B cell (primary cell): ENCODE measurements at regions not wholly inside any gene's neighbourhood (a gene's known extent, or its start where the extent isn't known, plus 50 kb on each side); places are given as distances from the start of the nearest gene placed in this dataset.

Source experiments
- ATAC-seq: fragments of 200-7000 bp; cut with Tn5 transposase; one replicate; pipeline ENCODE4 v1.10.0; 2021; ENCODE audit warnings: low read depth, mild to moderate bottlenecking, moderate number of reproducible peaks, moderate library complexity
- CTCF ChIA-PET: fragments of 350-600 bp; sonication (Branson Sonifier 250); formaldehyde crosslinking; loops from one replicate; lab custom pipeline; 2021; ENCODE audit warnings: antibody characterized with exemption, inconsistent platforms; lab: Charles Lee
- POLR2A ChIA-PET: fragments of 350-600 bp; sonication (Branson Sonifier 250); formaldehyde crosslinking; loops from one replicate; lab custom pipeline; 2021; ENCODE audit warnings: antibody characterized with exemption; lab: Charles Lee
- DNase-seq: peaks from one replicate; pipeline ENCODE4 v3.0.0; 2013
- H2AFZ ChIP-seq: 2 replicates; pipeline ENCODE4 v1.6.1; 2012; ENCODE audit warnings: mild to moderate bottlenecking, low read depth, low read length; ENCODE audit not compliant: insufficient read depth, poor library complexity, severe bottlenecking
- H3K27ac ChIP-seq, 2 donors: 1 replicate in 1 of 2; 2 replicates in 1 of 2; pipeline ENCODE4 v1.5.1; 2012 to 2013; ENCODE audit warnings: low read length in 2 of 2, mild to moderate bottlenecking in 2 of 2, moderate library complexity in 1 of 2
- H3K27me3 ChIP-seq, 4 experiments: fragments of 200-600 bp in 1 of 4; sonication (generic) in 1 of 4; replicated peaks in 1 of 4; 1 replicate in 2 of 4; 2 replicates in 2 of 4; pipeline versions ENCODE4 v1.6.1 to v1.7.0; 2013 to 2016; ENCODE audit warnings: low read length in 3 of 4, mild to moderate bottlenecking in 2 of 4, mixed read lengths in 1 of 4, moderate library complexity in 1 of 4; ENCODE audit not compliant: insufficient read depth in 4 of 4, control insufficient read depth in 3 of 4; ENCODE audit errors: control extremely low read depth in 1 of 4
- H3K36me3 ChIP-seq, 2 experiments: replicated peaks in 1 of 2; 1 replicate in 1 of 2; 2 replicates in 1 of 2; pipeline versions ENCODE4 v1.6.1 to v1.7.1; 2013; ENCODE audit warnings: low read length in 1 of 2; ENCODE audit not compliant: insufficient read depth in 2 of 2, control insufficient read depth in 1 of 2; ENCODE audit errors: control extremely low read depth in 1 of 2, extremely low read depth in 1 of 2
- H3K4me1 ChIP-seq, 2 donors: fragments of 200-600 bp in 1 of 2; sonication (generic) in 1 of 2; 1 replicate in 1 of 2; 2 replicates in 1 of 2; pipeline versions ENCODE4 v1.5.1 to v1.6.1; 2013 to 2017; ENCODE audit warnings: low read length in 2 of 2; ENCODE audit not compliant: control insufficient read depth in 2 of 2, insufficient read depth in 2 of 2
- H3K4me2 ChIP-seq: replicated peaks from 2 replicates; pipeline ENCODE3; 2012; ENCODE audit warnings: mild to moderate bottlenecking, low read depth, low read length; ENCODE audit not compliant: poor library complexity, severe bottlenecking
- H3K4me3 ChIP-seq, 5 experiments: fragments of 200-600 bp in 1 of 5; sonication (generic) in 1 of 5; 1 replicate in 3 of 5; 2 replicates in 2 of 5; pipeline versions ENCODE4 v1.5.1 to v1.7.0; 2011 to 2016; ENCODE audit warnings: low read length in 4 of 5, mild to moderate bottlenecking in 4 of 5, low read depth in 2 of 5, control low read depth in 1 of 5, moderate library complexity in 1 of 5; ENCODE audit not compliant: insufficient read depth in 1 of 5; ENCODE audit errors: control extremely low read depth in 1 of 5, extremely low read depth in 1 of 5
- H3K79me2 ChIP-seq: fragments of 200-600 bp; sonication (generic); one replicate; pipeline ENCODE4 v1.6.0; 2016; ENCODE audit warnings: low read length; ENCODE audit not compliant: control insufficient read depth, insufficient read depth
- H3K9ac ChIP-seq: fragments of 200-600 bp; sonication (generic); 2 replicates; pipeline ENCODE4 v1.6.1; 2017; ENCODE audit warnings: mild to moderate bottlenecking, low read length, moderate library complexity
- H3K9me3 ChIP-seq, 3 donors: one replicate each; pipeline versions ENCODE4 v1.6.1 to v1.7.1; 2013; ENCODE audit warnings: low read length in 2 of 3; ENCODE audit not compliant: control insufficient read depth in 2 of 3, insufficient read depth in 1 of 3; ENCODE audit errors: control extremely low read depth in 1 of 3
- H4K20me1 ChIP-seq: 2 replicates; pipeline ENCODE4 v1.6.0; 2012; ENCODE audit warnings: mild to moderate bottlenecking, low read length; ENCODE audit not compliant: insufficient read depth, control insufficient read depth, poor library complexity, severe bottlenecking
- H3K27ac Mint-ChIP-seq: one replicate; pipeline ENCODE4 v1.8.0; 2021; ENCODE audit warnings: mixed read lengths
- H3K27me3 Mint-ChIP-seq: one replicate; pipeline ENCODE4 v1.8.0; 2021; ENCODE audit warnings: mixed read lengths
- H3K4me1 Mint-ChIP-seq: one replicate; pipeline ENCODE4 v1.8.0; 2021; ENCODE audit warnings: mixed read lengths
- H3K4me3 Mint-ChIP-seq: one replicate; pipeline ENCODE4 v1.8.0; 2021; ENCODE audit warnings: mixed read lengths
- H3K9me3 Mint-ChIP-seq: one replicate; pipeline ENCODE4 v1.8.0; 2022; ENCODE audit warnings: mixed read lengths; ENCODE audit not compliant: insufficient read depth
- CTCF ChIP-seq: fragments of 200-600 bp; IDR thresholded peaks from one replicate; pipeline ENCODE4 v1.8.0; 2022; ENCODE audit warnings: antibody characterized with exemption, mild to moderate bottlenecking
- EZH2 ChIP-seq: IDR thresholded peaks from 2 replicates; pipeline ENCODE4 v1.6.1; 2012; ENCODE audit warnings: borderline replicate concordance, low read depth, mild to moderate bottlenecking, moderate library complexity, low read length; ENCODE audit not compliant: insufficient read depth, poor library complexity, severe bottlenecking
- WGBS: methylation state at CpG from one replicate; pipeline ENCODE4 v1.1.5; 2013; ENCODE audit warnings: missing lambda C conversion rate; ENCODE audit not compliant: insufficient coverage; 5-methylcytosine and 5-hydroxymethylcytosine counted together
- intact Hi-C: fragments of 100-400 bp; cut with micrococcal nuclease; formaldehyde crosslinking; loops from one replicate; pipeline ENCODE4 v1.10.0; 2022

GRCh38 chr2:48165070-48165753 lies 149.3 kb upstream of the FOXN2 start:
- Mint-ChIP-seq H3K9me3 (peaks cover 3% of the 10 kb centered on the region), H3K4me1 (no peaks in the 10 kb centered on the region), H3K27ac (no peak overlapping the region), H3K27me3 (peaks cover 6% of the 10 kb centered on the region), H3K4me3 (no peak overlapping the region)
- H3K27ac ChIP-seq = no peak overlapping the region
- no peaks in the 10 kb centered on the region for H3K79me2 ChIP-seq
- no CpG with 5 or more reads among the region's 3 CpGs for WGBS
- H3K9ac ChIP-seq = no peak overlapping the region
- no peaks in the 10 kb centered on the region for H3K36me3 ChIP-seq
- intact Hi-C loops = no loop called here
- H3K9me3 ChIP-seq = peaks cover 3 to 12% (median 4%) of the 10 kb centered on the region in 3 donors
- no peak for TF ChIP-seq CTCF
- no peak for TF ChIP-seq EZH2
- DNase-seq (no peak), ATAC-seq (no peak)
- H4K20me1 ChIP-seq = no peaks in the 10 kb centered on the region
- ChIA-PET POLR2A (no interaction called here), CTCF (no interaction called here)
- H3K4me3 ChIP-seq = no peak overlapping the region
- H2AFZ ChIP-seq = no peak overlapping the region
- H3K4me1 ChIP-seq = no peaks in the 10 kb centered on the region
- H3K27me3 ChIP-seq = no peaks in the 10 kb centered on the region
- no peak overlapping the region for H3K4me2 ChIP-seq

DNA sequence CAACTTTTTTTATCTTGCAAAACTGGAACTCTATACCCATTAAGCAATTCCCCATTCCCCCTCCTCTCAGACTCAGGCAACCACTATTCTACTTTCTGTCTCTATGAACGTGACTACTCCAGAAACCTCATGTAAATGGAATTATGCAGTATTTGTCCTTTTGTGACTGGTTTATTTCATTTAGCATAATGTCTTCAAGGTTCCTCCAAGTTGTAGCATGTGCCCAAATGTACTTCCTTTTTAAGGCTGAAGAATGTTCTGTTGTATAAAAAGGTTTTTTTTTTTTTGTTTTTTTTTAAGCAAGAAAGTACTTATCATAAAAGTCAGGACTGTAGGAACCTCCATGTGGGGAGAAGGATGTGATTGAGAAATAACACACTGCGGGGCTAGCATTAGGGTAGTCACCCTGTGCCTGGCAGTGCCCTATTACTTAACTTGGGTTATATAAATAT lies 145.3 kb upstream of the FOXN2 start:
- TF ChIP-seq CTCF (no peak), EZH2 (no peak)
- WGBS = no CpG with 5 or more reads among the region's 2 CpGs
- peaks cover 3% of the 10 kb centered on the region for H3K9me3 Mint-ChIP-seq
- ATAC-seq (no peak), DNase-seq (no peak)
- no peaks in the 10 kb centered on the region for H3K4me1 Mint-ChIP-seq
- H3K27me3 Mint-ChIP-seq = peaks cover 6% of the 10 kb centered on the region
- intact Hi-C loops = no loop called here
- H3K79me2 ChIP-seq = no peaks in the 10 kb centered on the region
- POLR2A ChIA-PET = no interaction called here
- H3K27ac Mint-ChIP-seq = no peak overlapping the region
- CTCF ChIA-PET = no interaction called here
- H3K4me3 Mint-ChIP-seq = no peak overlapping the region
- no peak overlapping the region for H3K27ac ChIP-seq
- H3K9ac ChIP-seq = no peak overlapping the region
- no peaks in the 10 kb centered on the region for H3K36me3 ChIP-seq
- no peaks in the 10 kb centered on the region for H3K27me3 ChIP-seq
- no peak overlapping the region for H3K4me2 ChIP-seq
- peaks cover 1 to 12% (median 4%) of the 10 kb centered on the region in 3 donors for H3K9me3 ChIP-seq
- no peak overlapping the region for H3K4me3 ChIP-seq
- no peaks in the 10 kb centered on the region for H4K20me1 ChIP-seq
- H2AFZ ChIP-seq = no peak overlapping the region
- H3K4me1 ChIP-seq = no peaks in the 10 kb centered on the region
